ENCODE measurements at regions not wholly inside any gene's neighbourhood (a gene's known extent, or its start where the extent isn't known, plus 50 kb on each side); places are given as distances from the start of the nearest gene placed in this dataset.
A peak's percentile ranks its signal among the peaks of the same experiment; 100 is the strongest.

DNA sequence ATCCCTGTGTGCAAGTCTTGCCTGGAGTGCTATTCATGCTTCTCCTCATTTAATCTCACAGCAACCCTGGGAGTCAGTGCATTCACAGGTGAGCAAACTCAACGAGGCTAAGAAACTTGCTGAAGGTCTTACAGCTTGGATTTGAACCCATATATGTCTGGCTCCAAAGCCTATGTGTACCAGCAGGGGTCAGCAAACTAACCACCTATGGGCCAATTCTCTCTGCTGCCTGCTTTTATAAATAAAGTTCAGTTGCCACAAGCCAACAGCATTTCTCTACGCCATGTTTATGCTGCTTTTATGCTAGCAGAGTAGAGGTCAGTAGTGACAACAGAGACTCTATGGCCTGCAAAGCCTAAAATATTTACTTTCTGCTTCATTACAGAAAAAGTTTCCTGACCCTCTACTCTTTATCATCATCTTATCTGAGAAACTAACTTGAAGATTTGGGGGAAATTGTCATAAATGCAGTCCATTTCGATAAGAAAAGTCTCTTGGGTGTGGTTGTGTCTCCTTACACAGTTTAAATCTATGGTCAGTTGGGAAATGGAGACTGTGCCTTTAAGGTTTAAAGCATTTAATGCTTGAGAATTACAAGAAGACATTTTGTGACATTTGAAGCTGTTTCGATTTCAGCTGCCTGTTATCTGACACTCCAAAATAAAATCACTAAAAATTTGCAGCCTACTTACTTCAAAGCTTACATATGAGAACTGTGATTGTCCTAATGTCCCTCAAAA, 137.7 kb downstream of the PRELID2 start (continued):
- TF ChIP-seq, protein P1, sequence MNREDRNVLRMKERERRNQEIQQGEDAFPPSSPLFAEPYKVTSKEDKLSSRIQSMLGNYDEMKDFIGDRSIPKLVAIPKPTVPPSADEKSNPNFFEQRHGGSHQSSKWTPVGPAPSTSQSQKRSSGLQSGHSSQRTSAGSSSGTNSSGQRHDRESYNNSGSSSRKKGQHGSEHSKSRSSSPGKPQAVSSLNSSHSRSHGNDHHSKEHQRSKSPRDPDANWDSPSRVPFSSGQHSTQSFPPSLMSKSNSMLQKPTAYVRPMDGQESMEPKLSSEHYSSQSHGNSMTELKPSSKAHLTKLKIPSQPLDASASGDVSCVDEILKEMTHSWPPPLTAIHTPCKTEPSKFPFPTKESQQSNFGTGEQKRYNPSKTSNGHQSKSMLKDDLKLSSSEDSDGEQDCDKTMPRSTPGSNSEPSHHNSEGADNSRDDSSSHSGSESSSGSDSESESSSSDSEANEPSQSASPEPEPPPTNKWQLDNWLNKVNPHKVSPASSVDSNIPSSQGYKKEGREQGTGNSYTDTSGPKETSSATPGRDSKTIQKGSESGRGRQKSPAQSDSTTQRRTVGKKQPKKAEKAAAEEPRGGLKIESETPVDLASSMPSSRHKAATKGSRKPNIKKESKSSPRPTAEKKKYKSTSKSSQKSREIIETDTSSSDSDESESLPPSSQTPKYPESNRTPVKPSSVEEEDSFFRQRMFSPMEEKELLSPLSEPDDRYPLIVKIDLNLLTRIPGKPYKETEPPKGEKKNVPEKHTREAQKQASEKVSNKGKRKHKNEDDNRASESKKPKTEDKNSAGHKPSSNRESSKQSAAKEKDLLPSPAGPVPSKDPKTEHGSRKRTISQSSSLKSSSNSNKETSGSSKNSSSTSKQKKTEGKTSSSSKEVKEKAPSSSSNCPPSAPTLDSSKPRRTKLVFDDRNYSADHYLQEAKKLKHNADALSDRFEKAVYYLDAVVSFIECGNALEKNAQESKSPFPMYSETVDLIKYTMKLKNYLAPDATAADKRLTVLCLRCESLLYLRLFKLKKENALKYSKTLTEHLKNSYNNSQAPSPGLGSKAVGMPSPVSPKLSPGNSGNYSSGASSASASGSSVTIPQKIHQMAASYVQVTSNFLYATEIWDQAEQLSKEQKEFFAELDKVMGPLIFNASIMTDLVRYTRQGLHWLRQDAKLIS (CRISPR knock-in tag; IDR thresholded peaks at IDR 0.05), result no peak
- no peak for TF ChIP-seq PML (IDR thresholded peaks at IDR 0.05; ENCODE audit: low read length)
- TF ChIP-seq JUND (IDR thresholded peaks at IDR 0.05; ENCODE audit: borderline replicate concordance, low read depth, low read length), result no peak
- no peak; the same call in 2 of the 3 replicates for TF ChIP-seq JUND (tag; IDR thresholded peaks at IDR 0.05; ENCODE audit: borderline replicate concordance, low read depth, low read length)
- TF ChIP-seq, protein P2, sequence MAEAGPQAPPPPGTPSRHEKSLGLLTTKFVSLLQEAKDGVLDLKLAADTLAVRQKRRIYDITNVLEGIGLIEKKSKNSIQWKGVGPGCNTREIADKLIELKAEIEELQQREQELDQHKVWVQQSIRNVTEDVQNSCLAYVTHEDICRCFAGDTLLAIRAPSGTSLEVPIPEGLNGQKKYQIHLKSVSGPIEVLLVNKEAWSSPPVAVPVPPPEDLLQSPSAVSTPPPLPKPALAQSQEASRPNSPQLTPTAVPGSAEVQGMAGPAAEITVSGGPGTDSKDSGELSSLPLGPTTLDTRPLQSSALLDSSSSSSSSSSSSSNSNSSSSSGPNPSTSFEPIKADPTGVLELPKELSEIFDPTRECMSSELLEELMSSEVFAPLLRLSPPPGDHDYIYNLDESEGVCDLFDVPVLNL (CRISPR knock-in tag; IDR thresholded peaks at IDR 0.05; ENCODE audit: low read depth), result no peak
- TF ChIP-seq ZC3H4 (CRISPR knock-in tag; IDR thresholded peaks at IDR 0.05; ENCODE audit: borderline replicate concordance), result no peak
- TF ChIP-seq ETV1 (tag; conservative IDR thresholded peaks at IDR 0.05; ENCODE audit: low read depth), result no peak
- peak; percentile 48; the same call in 1 of the 2 replicates for TF ChIP-seq DIDO1 (tag; IDR thresholded peaks at IDR 0.05; ENCODE audit: low read depth)
- no peak for TF ChIP-seq ZFPM2 (CRISPR knock-in tag; IDR thresholded peaks at IDR 0.05)
- no peak for TF ChIP-seq ETV5 (CRISPR knock-in tag; IDR thresholded peaks at IDR 0.05; ENCODE audit: low read depth)
- no peak for TF ChIP-seq ZNF134 (CRISPR knock-in tag; conservative IDR thresholded peaks at IDR 0.05)
- no peak for TF ChIP-seq PPARD (CRISPR knock-in tag; IDR thresholded peaks at IDR 0.05)
- no peak for TF ChIP-seq ELF1 (tag; IDR thresholded peaks at IDR 0.05)
- TF ChIP-seq, protein P3, sequence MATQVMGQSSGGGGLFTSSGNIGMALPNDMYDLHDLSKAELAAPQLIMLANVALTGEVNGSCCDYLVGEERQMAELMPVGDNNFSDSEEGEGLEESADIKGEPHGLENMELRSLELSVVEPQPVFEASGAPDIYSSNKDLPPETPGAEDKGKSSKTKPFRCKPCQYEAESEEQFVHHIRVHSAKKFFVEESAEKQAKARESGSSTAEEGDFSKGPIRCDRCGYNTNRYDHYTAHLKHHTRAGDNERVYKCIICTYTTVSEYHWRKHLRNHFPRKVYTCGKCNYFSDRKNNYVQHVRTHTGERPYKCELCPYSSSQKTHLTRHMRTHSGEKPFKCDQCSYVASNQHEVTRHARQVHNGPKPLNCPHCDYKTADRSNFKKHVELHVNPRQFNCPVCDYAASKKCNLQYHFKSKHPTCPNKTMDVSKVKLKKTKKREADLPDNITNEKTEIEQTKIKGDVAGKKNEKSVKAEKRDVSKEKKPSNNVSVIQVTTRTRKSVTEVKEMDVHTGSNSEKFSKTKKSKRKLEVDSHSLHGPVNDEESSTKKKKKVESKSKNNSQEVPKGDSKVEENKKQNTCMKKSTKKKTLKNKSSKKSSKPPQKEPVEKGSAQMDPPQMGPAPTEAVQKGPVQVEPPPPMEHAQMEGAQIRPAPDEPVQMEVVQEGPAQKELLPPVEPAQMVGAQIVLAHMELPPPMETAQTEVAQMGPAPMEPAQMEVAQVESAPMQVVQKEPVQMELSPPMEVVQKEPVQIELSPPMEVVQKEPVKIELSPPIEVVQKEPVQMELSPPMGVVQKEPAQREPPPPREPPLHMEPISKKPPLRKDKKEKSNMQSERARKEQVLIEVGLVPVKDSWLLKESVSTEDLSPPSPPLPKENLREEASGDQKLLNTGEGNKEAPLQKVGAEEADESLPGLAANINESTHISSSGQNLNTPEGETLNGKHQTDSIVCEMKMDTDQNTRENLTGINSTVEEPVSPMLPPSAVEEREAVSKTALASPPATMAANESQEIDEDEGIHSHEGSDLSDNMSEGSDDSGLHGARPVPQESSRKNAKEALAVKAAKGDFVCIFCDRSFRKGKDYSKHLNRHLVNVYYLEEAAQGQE (IDR thresholded peaks at IDR 0.05; ENCODE audit: borderline replicate concordance), result peak; percentile 67; the same call in 1 of the 2 replicates
- TF ChIP-seq, protein P3 (CRISPR knock-in tag; IDR thresholded peaks at IDR 0.05; ENCODE audit: low read depth), result no peak

Data from K562 (cell line).